BJ (cell line): ENCODE measurements at regions not wholly inside any gene's neighbourhood (a gene's known extent, or its start where the extent isn't known, plus 50 kb on each side); places are given as distances from the start of the nearest gene placed in this dataset.
"Not testable (repeated sequence)": the region's sequence is repeated elsewhere in the genome, so short reads cannot be mapped to it uniquely, and the experiment has no call there.

Experiments used
- CTCF ChIA-PET: fragments of 350-600 bp; formaldehyde crosslinking; extraction: SDS; loops from one replicate; lab custom pipeline; 2021; ENCODE audit warnings: antibody characterized with exemption, inconsistent platforms; lab: Yijun Ruan, JAX
- POLR2A ChIA-PET: fragments of 300-600 bp; sonication (Branson Sonifier 250); formaldehyde crosslinking; extraction: SDS; loops from one replicate; lab custom pipeline; 2021; ENCODE audit warnings: antibody characterized with exemption; lab: Charles Lee
- DNase-seq: peaks from one replicate; pipeline ENCODE4 v3.0.0-alpha.2; 2011; ENCODE audit warnings: low read depth
- H3K27me3 ChIP-seq: 2 replicates; pipeline ENCODE4 v1.6.0; 2011; ENCODE audit warnings: low read length; ENCODE audit not compliant: control insufficient read depth, insufficient read depth
- H3K36me3 ChIP-seq: 2 replicates; pipeline ENCODE4 v1.5.1; 2011; ENCODE audit warnings: low read length; ENCODE audit not compliant: control insufficient read depth, insufficient read depth
- H3K4me3 ChIP-seq: 2 replicates; pipeline ENCODE4 v1.5.1; 2011; ENCODE audit warnings: low read depth, mild to moderate bottlenecking, control low read depth, low read length
- CTCF ChIP-seq: IDR thresholded peaks from 2 replicates; pipeline ENCODE4 v1.5.1; 2011; ENCODE audit warnings: low read depth, mild to moderate bottlenecking, control low read depth, inconsistent platforms, low read length, moderate library complexity; ENCODE audit not compliant: insufficient read depth

- POLR2A ChIA-PET, result no interaction called here
- no peak for TF ChIP-seq CTCF
These were observed 123.9 kb upstream of the DUSP10 start for GRCh38 chr1:221865808-221866207.

GRCh38 chr1:221863635-221864034 lies 121.7 kb upstream of the DUSP10 start:
- CTCF ChIA-PET, result interaction anchor here (1.1 kb wide), 1 partner anchor 123 kb away, joined by 3 read pairs; no protein-coding TSS in a partner anchor
- Histone ChIP-seq H3K4me3 (no peak overlapping the region), H3K36me3 (no peaks in the 10 kb centered on the region), H3K27me3 (no peaks in the 10 kb centered on the region)
- no peak for TF ChIP-seq CTCF
- POLR2A ChIA-PET, result no interaction called here
- no peak for DNase-seq

More at GRCh38 chr1:221865808-221866207, 123.9 kb upstream of the DUSP10 start:
- no peak for DNase-seq
- H3K27me3 ChIP-seq, result no peaks in the 10 kb centered on the region
- H3K4me3 ChIP-seq, result no peak overlapping the region
- no peaks in the 10 kb centered on the region for H3K36me3 ChIP-seq
- CTCF ChIA-PET, result no interaction called here

GRCh38 chr1:221862971-221863370 lies 121.1 kb upstream of the DUSP10 start:
- ChIA-PET CTCF (interaction anchor here (1.1 kb wide), 1 partner anchor 122 kb away, joined by 3 read pairs; no protein-coding TSS in a partner anchor), POLR2A (no interaction called here)
- no peak for TF ChIP-seq CTCF
- no peak for DNase-seq
- H3K36me3 ChIP-seq, result no peaks in the 10 kb centered on the region
- no peak overlapping the region for H3K4me3 ChIP-seq
- H3K27me3 ChIP-seq, result no peaks in the 10 kb centered on the region

- no peak for DNase-seq
- POLR2A ChIA-PET, result no interaction called here
- no peak overlapping the region for H3K4me3 ChIP-seq
- TF ChIP-seq CTCF, result no peak
- H3K27me3 ChIP-seq, result no peaks in the 10 kb centered on the region
- no peaks in the 10 kb centered on the region for H3K36me3 ChIP-seq
- CTCF ChIA-PET, result interaction anchor here (0.6 kb wide), 1 partner anchor 11 kb away, joined by 4 read pairs; no protein-coding TSS in a partner anchor
These were observed 117.1 kb upstream of the DUSP10 start for GRCh38 chr1:221858818-221859611.

- POLR2A ChIA-PET, H3K36me3 ChIP-seq, CTCF ChIA-PET, H3K4me3 ChIP-seq, H3K27me3 ChIP-seq, DNase-seq: not testable (repeated sequence)
These were observed 115.2 kb upstream of the DUSP10 start for GRCh38 chr1:221857094-221857444.
